ENCODE measurements at regions not wholly inside any gene's neighbourhood (a gene's known extent, or its start where the extent isn't known, plus 50 kb on each side); places are given as distances from the start of the nearest gene placed in this dataset.

- CTCF ChIA-PET, result no interaction called here
- no peaks in the 10 kb centered on the region for H3K9me3 Mint-ChIP-seq (ENCODE audit: unreplicated experiment)
Measured at GRCh38 chr21:22743085-22743484, 1744.9 kb downstream of the NCAM2 start.

DNA sequence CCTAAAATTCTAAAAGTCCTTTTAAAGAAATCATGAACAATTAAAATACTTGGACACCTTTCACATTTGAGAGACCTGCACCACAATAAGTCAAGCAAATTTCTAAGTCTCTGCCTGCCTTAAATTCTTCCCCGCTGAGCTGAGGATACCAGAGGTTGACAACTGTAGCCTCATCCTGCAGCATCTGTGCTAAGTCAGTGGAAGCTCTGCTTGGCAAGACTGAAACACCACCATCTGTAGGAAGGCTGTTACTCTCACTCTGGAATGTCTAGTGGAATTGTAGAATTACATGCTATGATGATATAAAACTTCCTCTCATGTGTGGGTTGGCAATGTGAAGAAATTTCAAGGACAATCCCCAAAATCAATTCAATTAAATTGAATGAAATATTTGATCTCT, 1756.5 kb downstream of the NCAM2 start:
- no TSS peak for BruUV-seq (replicated peaks)
- no peaks in the 10 kb centered on the region for H3K9me3 ChIP-seq
- no peaks in the 10 kb centered on the region for H3K4me1 ChIP-seq
- H3K27ac Mint-ChIP-seq (ENCODE audit: unreplicated experiment), result no peak overlapping the region
- intact Hi-C loops (cut with micrococcal nuclease; ENCODE audit: unreplicated experiment), result no loop called here
- ChIA-PET POLR2A (no interaction called here), CTCF (no interaction called here)
- DNase-seq, result no peak
- H3K4me1 Mint-ChIP-seq (ENCODE audit: low read depth, unreplicated experiment), result no peaks in the 10 kb centered on the region
- no peaks in the 10 kb centered on the region for H3K9me3 Mint-ChIP-seq (ENCODE audit: unreplicated experiment)
- H3K27me3 ChIP-seq (replicated peaks; ENCODE audit: control insufficient read depth, insufficient read depth, low read length), result no peaks in the 10 kb centered on the region
- H3K4me3 ChIP-seq (ENCODE audit: low read depth, low read length), result no peak overlapping the region
- no peaks in the 10 kb centered on the region for H3K36me3 Mint-ChIP-seq (ENCODE audit: insufficient read depth, unreplicated experiment)
- TF ChIP-seq, protein P1, sequence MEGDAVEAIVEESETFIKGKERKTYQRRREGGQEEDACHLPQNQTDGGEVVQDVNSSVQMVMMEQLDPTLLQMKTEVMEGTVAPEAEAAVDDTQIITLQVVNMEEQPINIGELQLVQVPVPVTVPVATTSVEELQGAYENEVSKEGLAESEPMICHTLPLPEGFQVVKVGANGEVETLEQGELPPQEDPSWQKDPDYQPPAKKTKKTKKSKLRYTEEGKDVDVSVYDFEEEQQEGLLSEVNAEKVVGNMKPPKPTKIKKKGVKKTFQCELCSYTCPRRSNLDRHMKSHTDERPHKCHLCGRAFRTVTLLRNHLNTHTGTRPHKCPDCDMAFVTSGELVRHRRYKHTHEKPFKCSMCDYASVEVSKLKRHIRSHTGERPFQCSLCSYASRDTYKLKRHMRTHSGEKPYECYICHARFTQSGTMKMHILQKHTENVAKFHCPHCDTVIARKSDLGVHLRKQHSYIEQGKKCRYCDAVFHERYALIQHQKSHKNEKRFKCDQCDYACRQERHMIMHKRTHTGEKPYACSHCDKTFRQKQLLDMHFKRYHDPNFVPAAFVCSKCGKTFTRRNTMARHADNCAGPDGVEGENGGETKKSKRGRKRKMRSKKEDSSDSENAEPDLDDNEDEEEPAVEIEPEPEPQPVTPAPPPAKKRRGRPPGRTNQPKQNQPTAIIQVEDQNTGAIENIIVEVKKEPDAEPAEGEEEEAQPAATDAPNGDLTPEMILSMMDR (IDR thresholded peaks at IDR 0.05; ENCODE audit: insufficient read depth in 1 of 2, low read depth in 1 of 2, low read length in 1 of 2, severe bottlenecking in 1 of 2, unreplicated experiment in 1 of 2), result no peak
- no peaks in the 10 kb centered on the region for H3K27me3 Mint-ChIP-seq (ENCODE audit: insufficient read depth, unreplicated experiment)
- H3K4me3 Mint-ChIP-seq (ENCODE audit: unreplicated experiment), result no peak overlapping the region
- no peaks in the 10 kb centered on the region for H3K36me3 ChIP-seq (ENCODE audit: control insufficient read depth, insufficient read depth, low read length)

More at GRCh38 chr21:22743085-22743484, 1744.9 kb downstream of the NCAM2 start:
- H3K4me1 Mint-ChIP-seq (ENCODE audit: low read depth, unreplicated experiment), result no peaks in the 10 kb centered on the region
- no peaks in the 10 kb centered on the region for H3K36me3 ChIP-seq (ENCODE audit: control insufficient read depth, insufficient read depth, low read length)
- H3K4me1 ChIP-seq, result no peaks in the 10 kb centered on the region
- no peaks in the 10 kb centered on the region for H3K27me3 Mint-ChIP-seq (ENCODE audit: insufficient read depth, unreplicated experiment)
- H3K4me3 ChIP-seq (ENCODE audit: low read depth, low read length), result no peak overlapping the region
- BruUV-seq (replicated peaks), result no TSS peak
- TF ChIP-seq, protein P1 (IDR thresholded peaks at IDR 0.05; ENCODE audit: insufficient read depth in 1 of 2, low read depth in 1 of 2, low read length in 1 of 2, severe bottlenecking in 1 of 2, unreplicated experiment in 1 of 2), result no peak
- no peak overlapping the region for H3K27ac Mint-ChIP-seq (ENCODE audit: unreplicated experiment)
- H3K27me3 ChIP-seq (replicated peaks; ENCODE audit: control insufficient read depth, insufficient read depth, low read length), result no peaks in the 10 kb centered on the region
- H3K4me3 Mint-ChIP-seq (ENCODE audit: unreplicated experiment), result no peak overlapping the region
- H3K36me3 Mint-ChIP-seq (ENCODE audit: insufficient read depth, unreplicated experiment), result no peaks in the 10 kb centered on the region
- intact Hi-C loops (cut with micrococcal nuclease; ENCODE audit: unreplicated experiment), result no loop called here
- no peak for DNase-seq
- POLR2A ChIA-PET, result no interaction called here
- H3K9me3 ChIP-seq, result 0 out of 2 replicates have a peak, but pooled peaks cover 3% of the 10 kb centered on the region

DNA sequence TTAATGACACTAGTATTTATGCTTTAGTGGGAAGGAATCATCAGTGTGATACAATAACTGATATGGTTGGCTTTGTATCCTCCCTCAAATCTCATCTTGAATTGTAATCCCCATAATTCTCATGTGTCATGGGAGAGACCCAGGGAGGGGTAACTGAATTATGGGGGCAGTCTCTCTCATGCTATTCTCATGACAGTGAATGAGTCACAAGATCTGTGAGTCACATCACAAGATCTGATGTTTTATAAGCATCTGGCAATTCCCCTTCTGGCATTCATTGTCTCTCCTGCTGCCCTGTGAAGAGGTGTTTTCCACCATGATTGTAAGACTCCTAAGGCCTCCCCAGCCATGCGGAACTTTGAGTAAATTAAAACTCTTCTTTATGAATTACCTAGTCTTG, 1760.3 kb downstream of the NCAM2 start:
- Histone ChIP-seq H3K4me1 (no peaks in the 10 kb centered on the region), H3K9me3 (no peaks in the 10 kb centered on the region), H3K4me3 (ENCODE audit: low read depth, low read length) (no peak overlapping the region), H3K36me3 (ENCODE audit: control insufficient read depth, insufficient read depth, low read length) (no peaks in the 10 kb centered on the region), H3K27me3 (replicated peaks; ENCODE audit: control insufficient read depth, insufficient read depth, low read length) (no peaks in the 10 kb centered on the region)
- no peak for DNase-seq
- H3K9me3 Mint-ChIP-seq (ENCODE audit: unreplicated experiment), result no peaks in the 10 kb centered on the region
- ChIA-PET POLR2A (no interaction called here), CTCF (no interaction called here)
- intact Hi-C loops (cut with micrococcal nuclease; ENCODE audit: unreplicated experiment), result no loop called here
- TF ChIP-seq, protein P1 (IDR thresholded peaks at IDR 0.05; ENCODE audit: insufficient read depth in 1 of 2, low read depth in 1 of 2, low read length in 1 of 2, severe bottlenecking in 1 of 2, unreplicated experiment in 1 of 2), result no peak
- no TSS peak for BruUV-seq (replicated peaks)
- H3K36me3 Mint-ChIP-seq (ENCODE audit: insufficient read depth, unreplicated experiment), result no peaks in the 10 kb centered on the region
- H3K4me3 Mint-ChIP-seq (ENCODE audit: unreplicated experiment), result no peak overlapping the region
- no peak overlapping the region for H3K27ac Mint-ChIP-seq (ENCODE audit: unreplicated experiment)
- H3K4me1 Mint-ChIP-seq (ENCODE audit: low read depth, unreplicated experiment), result no peaks in the 10 kb centered on the region
- H3K27me3 Mint-ChIP-seq (ENCODE audit: insufficient read depth, unreplicated experiment), result no peaks in the 10 kb centered on the region

Measured in Caco-2 (cell line).